ENCODE measurements at regions not wholly inside any gene's neighbourhood (a gene's known extent, or its start where the extent isn't known, plus 50 kb on each side); places are given as distances from the start of the nearest gene placed in this dataset.

GRCh38 chr21:41655259-41655658 is 111.6 kb downstream of the RIPK4 start:
- TF ChIP-seq CTCF (IDR thresholded peaks at IDR 0.05; ENCODE audit: low read length), result no peak
- TF ChIP-seq EZH2 (IDR thresholded peaks at IDR 0.05; ENCODE audit: borderline replicate concordance, low read length), result no peak

Data from OCI-LY1 (cell line).